ENCODE measurements at regions not wholly inside any gene's neighbourhood (a gene's known extent, or its start where the extent isn't known, plus 50 kb on each side); places are given as distances from the start of the nearest gene placed in this dataset.

DNA sequence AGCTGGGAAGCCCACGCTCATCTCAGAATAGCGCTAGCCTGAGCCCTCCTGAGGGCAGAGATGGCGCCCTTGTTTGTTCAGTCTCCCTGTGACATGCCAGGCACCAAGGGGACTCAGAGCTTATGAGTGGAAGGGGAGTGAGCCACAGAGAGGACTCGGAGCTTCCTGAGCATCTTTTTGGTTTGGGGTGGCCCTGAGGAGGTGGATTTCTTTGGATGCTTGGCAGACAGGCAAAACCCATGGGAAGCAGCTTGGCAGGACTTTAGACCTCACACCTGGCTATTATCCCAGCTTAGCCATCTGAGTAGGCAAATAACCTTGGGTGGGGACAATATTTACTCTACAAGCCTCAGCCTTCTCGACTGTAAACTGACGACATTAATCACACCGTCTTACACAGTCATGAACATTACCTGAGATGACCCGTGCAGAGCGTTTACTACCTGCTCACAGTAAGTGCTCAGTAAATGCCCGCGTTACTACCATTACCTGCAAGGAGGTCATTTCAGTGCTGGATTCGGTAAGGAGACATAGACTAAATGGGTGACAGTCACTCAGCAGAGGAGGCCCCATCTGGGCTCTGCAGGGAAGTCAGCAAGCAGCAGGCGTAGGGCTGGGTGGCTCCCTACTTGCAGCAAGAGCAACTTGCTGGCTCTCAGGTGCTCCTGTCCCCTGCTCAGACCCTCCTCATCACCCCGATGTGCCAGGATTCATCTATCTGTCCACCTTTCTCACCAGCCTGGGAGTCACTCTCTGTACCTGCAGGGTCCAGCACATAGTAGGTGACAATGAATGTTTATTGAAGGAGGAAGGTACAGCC lies 54.9 kb downstream of the KLHDC7A start:
- ChIA-PET POLR2A (no interaction called here), CTCF (no interaction called here)
- peaks cover 3% of the 10 kb centered on the region for H3K27me3 ChIP-seq (ENCODE audit: control insufficient read depth, insufficient read depth, low read length)
- H3K9me3 ChIP-seq (ENCODE audit: control insufficient read depth, insufficient read depth, low read length) = no peaks in the 10 kb centered on the region; the same call in 1 of the 2 replicates
- no peak for DNase-seq (ENCODE audit: low read depth, low spot score)
- H3K27ac ChIP-seq (ENCODE audit: low read depth, low read length) = no peak overlapping the region
- H3K4me3 ChIP-seq (ENCODE audit: low read depth, low read length) = no peak overlapping the region
- TF ChIP-seq, protein P1, sequence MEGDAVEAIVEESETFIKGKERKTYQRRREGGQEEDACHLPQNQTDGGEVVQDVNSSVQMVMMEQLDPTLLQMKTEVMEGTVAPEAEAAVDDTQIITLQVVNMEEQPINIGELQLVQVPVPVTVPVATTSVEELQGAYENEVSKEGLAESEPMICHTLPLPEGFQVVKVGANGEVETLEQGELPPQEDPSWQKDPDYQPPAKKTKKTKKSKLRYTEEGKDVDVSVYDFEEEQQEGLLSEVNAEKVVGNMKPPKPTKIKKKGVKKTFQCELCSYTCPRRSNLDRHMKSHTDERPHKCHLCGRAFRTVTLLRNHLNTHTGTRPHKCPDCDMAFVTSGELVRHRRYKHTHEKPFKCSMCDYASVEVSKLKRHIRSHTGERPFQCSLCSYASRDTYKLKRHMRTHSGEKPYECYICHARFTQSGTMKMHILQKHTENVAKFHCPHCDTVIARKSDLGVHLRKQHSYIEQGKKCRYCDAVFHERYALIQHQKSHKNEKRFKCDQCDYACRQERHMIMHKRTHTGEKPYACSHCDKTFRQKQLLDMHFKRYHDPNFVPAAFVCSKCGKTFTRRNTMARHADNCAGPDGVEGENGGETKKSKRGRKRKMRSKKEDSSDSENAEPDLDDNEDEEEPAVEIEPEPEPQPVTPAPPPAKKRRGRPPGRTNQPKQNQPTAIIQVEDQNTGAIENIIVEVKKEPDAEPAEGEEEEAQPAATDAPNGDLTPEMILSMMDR (IDR thresholded peaks at IDR 0.05; ENCODE audit: low read depth, low read length) = no peak

DNA sequence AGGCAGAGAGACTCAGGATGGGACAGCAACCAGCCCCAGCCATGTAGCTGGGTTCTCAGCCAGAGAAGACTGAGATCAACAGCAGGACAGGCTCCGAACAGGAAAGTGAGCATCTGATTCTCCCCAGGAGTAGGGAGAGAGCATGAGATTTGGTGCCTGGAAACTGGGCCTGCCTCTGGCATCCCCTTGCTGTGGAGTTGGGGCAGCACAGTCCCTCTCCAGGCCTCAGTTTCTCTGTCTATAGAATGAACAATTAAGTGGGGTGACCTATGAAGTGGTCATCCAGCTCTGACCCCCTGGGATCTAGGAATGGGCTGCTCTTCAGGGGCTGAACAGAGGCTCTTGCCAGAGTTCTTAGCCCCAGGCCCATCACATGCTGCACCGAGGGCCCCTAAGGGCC lies 55.6 kb downstream of the KLHDC7A start:
- POLR2A ChIA-PET = no interaction called here
- Histone ChIP-seq H3K4me3 (ENCODE audit: low read depth, low read length) (no peak overlapping the region), H3K27ac (ENCODE audit: low read depth, low read length) (no peak overlapping the region), H3K27me3 (ENCODE audit: control insufficient read depth, insufficient read depth, low read length) (peaks cover 3% of the 10 kb centered on the region), H3K9me3 (ENCODE audit: control insufficient read depth, insufficient read depth, low read length) (no peaks in the 10 kb centered on the region; the same call in 1 of the 2 replicates)
- TF ChIP-seq, protein P1 (IDR thresholded peaks at IDR 0.05; ENCODE audit: low read depth, low read length) = no peak
- CTCF ChIA-PET = no interaction called here
- no peak for DNase-seq (ENCODE audit: low read depth, low spot score)

DNA sequence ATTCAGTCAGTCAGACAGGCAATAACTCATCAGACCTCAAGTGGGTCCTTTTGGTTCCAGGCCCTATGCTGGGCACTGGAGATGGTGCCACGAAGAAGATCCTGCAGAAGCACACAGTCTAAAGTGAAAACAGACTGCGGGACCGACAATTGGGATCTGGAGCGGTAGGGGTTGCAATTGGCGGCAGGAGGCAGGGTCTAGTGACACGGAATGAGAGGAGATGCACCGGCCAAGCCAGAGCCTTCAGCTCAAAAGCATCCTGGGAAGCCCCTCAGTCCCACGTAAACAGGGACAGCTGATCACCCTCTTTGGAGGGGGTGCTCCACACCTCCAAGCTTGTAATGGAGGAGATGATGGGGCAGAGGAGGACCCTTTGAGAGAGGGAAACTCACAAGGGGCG lies 56.2 kb downstream of the KLHDC7A start:
- no peak for DNase-seq (ENCODE audit: low read depth, low spot score)
- Histone ChIP-seq H3K4me3 (ENCODE audit: low read depth, low read length) (no peak overlapping the region), H3K27me3 (ENCODE audit: control insufficient read depth, insufficient read depth, low read length) (peaks cover 3% of the 10 kb centered on the region), H3K9me3 (ENCODE audit: control insufficient read depth, insufficient read depth, low read length) (no peaks in the 10 kb centered on the region; the same call in 1 of the 2 replicates), H3K27ac (ENCODE audit: low read depth, low read length) (no peak overlapping the region)
- POLR2A ChIA-PET = no interaction called here
- CTCF ChIA-PET = no interaction called here
- TF ChIP-seq, protein P1 (IDR thresholded peaks at IDR 0.05; ENCODE audit: low read depth, low read length) = no peak

DNA sequence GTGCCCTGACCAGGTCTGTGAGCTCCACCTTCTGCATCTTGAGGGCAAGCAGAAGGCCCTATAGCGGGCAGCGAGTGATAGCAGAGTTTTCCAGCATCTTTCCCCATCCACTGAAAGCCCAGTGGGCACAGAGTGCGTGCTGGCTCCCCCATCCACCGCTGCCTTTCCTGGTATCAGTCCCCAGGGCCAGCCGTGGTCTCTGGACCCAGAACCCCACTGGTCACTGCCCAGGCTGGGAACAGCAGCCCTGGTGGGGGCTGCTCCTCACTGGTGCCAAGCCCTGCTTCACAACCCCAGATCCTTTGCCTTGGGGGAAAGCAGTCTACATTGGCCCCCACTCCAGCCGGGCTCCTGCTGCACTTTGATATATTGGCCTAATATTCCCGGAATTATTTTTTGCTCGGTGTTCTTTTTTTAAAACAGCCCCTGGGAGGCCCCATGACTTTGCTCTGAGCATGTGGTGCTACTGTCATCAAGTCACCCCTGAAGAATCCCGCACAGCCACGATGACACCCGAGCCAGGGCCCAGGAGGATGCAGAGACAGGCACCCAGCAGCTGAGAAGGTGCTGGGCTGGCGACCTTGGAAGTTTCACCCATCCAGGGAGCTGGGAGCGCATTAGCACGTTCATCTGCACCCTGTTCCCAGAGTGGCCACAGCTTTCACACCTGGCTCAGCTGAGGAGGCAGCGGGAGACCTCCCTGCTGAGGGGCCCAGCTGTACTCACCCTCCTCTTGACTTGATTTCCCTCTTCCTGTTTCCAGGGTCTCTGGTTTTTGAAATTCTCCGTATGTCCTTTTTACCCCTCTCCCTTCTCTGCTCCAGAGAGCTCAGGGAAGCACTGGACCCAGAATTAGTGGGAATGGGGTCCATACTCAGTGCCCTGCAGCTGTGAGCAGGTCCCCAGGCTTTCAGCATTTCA lies 56.9 kb downstream of the KLHDC7A start:
- ChIA-PET CTCF (no interaction called here), POLR2A (no interaction called here)
- Histone ChIP-seq H3K9me3 (ENCODE audit: control insufficient read depth, insufficient read depth, low read length) (no peaks in the 10 kb centered on the region; the same call in 1 of the 2 replicates), H3K27ac (ENCODE audit: low read depth, low read length) (no peak overlapping the region), H3K4me3 (ENCODE audit: low read depth, low read length) (no peak overlapping the region), H3K27me3 (ENCODE audit: control insufficient read depth, insufficient read depth, low read length) (peaks cover 3% of the 10 kb centered on the region)
- TF ChIP-seq, protein P1 (IDR thresholded peaks at IDR 0.05; ENCODE audit: low read depth, low read length) = no peak
- no peak for DNase-seq (ENCODE audit: low read depth, low spot score)

DNA sequence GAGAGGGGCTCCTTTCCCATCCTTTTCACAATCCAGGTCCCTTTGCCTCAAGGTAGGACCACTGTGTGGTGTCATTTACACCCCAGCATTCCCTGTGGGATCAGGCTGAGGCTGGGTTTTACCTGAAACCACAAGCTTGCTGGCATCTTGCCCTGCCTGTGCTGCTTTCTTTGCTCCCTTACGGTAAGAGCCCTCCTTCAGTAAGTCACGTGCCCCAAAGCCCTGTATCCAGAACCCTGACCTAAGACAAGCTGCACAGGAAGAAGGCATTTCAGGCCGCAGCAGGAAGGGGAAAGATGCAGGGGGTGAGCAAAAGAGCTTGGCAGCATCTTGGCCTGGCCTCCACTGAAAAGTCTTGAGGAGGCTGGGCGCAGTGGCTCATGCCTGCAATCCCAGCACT lies 58.4 kb downstream of the KLHDC7A start:
- Histone ChIP-seq H3K27ac (ENCODE audit: low read depth, low read length) (no peak overlapping the region), H3K4me3 (ENCODE audit: low read depth, low read length) (no peak overlapping the region), H3K27me3 (ENCODE audit: control insufficient read depth, insufficient read depth, low read length) (peaks cover 3% of the 10 kb centered on the region), H3K9me3 (ENCODE audit: control insufficient read depth, insufficient read depth, low read length) (no peaks in the 10 kb centered on the region; the same call in 1 of the 2 replicates)
- CTCF ChIA-PET = no interaction called here
- TF ChIP-seq, protein P1 (IDR thresholded peaks at IDR 0.05; ENCODE audit: low read depth, low read length) = no peak
- POLR2A ChIA-PET = no interaction called here
- no peak for DNase-seq (ENCODE audit: low read depth, low spot score)

Measured in AG04450 (cell line).